ENCODE measurements at regions not wholly inside any gene's neighbourhood (a gene's known extent, or its start where the extent isn't known, plus 50 kb on each side); places are given as distances from the start of the nearest gene placed in this dataset.
"Not testable (repeated sequence)": the region's sequence is repeated elsewhere in the genome, so short reads cannot be mapped to it uniquely, and the experiment has no call there.

DNA sequence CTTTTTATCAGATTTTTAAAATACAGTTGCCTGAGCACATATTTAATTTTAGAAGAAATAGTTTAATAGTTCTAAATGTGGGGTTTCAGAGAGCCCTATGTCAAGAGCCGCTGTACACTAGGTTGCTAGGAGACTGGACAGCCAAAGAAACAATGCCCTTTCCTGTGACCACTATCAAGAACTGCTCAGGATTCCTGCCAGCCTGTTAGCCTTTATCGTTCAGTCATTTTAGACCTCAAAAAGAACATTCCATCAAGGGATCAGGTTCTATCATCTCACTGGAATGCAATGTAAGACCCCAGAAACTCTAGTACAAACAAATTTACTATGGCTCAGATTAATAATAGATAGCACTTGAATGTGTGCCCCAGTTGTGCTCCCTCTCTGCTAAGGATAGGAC lies 181.2 kb upstream of the CCN2 start:
- Histone ChIP-seq H3K9me3 (no peaks in the 10 kb centered on the region), H3K27me3 (no peaks in the 10 kb centered on the region), H3K4me3 (no peak overlapping the region), H3K36me3 (no peaks in the 10 kb centered on the region; the same call in 1 of the 2 replicates)
- DNase-seq = no peak

DNA sequence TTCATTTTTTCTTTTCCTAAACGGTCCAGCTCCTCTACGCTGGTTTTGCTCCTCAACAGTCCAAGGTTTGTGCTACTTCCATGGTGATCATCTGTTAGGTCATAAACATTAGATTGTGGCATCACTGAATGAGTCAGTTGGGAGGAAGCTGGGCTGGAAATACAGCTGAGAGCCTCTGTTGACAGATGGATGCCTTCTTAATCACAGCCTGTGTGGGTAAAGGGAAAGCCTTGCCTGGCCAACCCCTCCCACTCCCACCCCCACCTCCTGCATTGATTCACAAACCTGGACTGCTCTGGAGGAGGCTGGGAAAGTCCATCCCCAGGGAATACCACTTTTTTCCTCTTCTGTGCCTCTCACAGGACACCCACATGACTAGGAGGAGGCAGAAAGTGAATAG lies 180.6 kb upstream of the CCN2 start:
- Histone ChIP-seq H3K27me3 (no peaks in the 10 kb centered on the region), H3K9me3 (peaks cover under 1% of the 10 kb centered on the region; the same call in 1 of the 2 replicates), H3K4me3 (no peak overlapping the region), H3K36me3 (no peaks in the 10 kb centered on the region; the same call in 1 of the 2 replicates)
- DNase-seq = peak; percentile 93

DNA sequence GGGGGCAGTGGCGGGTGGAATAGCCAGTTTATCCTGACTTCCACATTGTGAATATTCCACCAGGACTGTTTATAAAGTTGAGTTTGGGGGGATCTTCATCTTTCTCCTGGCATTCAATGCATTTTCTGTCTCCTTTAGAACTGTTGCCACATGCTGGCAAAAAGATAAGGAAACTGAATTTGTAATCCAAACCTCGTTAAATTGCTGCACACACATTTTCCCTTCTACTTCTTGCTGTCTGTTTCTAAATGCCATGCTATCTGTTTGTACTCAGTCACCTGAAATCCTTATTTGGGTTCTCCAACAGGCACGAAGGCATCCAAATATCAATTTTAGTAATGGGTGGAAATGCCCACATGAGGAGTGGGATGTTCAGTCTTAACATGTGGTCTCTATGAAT lies 180.2 kb upstream of the CCN2 start:
- Histone ChIP-seq H3K27me3 (no peaks in the 10 kb centered on the region), H3K9me3 (peaks cover 4% of the 10 kb centered on the region), H3K4me3 (no peak overlapping the region), H3K36me3 (no peaks in the 10 kb centered on the region; the same call in 1 of the 2 replicates)
- no peak for DNase-seq

DNA sequence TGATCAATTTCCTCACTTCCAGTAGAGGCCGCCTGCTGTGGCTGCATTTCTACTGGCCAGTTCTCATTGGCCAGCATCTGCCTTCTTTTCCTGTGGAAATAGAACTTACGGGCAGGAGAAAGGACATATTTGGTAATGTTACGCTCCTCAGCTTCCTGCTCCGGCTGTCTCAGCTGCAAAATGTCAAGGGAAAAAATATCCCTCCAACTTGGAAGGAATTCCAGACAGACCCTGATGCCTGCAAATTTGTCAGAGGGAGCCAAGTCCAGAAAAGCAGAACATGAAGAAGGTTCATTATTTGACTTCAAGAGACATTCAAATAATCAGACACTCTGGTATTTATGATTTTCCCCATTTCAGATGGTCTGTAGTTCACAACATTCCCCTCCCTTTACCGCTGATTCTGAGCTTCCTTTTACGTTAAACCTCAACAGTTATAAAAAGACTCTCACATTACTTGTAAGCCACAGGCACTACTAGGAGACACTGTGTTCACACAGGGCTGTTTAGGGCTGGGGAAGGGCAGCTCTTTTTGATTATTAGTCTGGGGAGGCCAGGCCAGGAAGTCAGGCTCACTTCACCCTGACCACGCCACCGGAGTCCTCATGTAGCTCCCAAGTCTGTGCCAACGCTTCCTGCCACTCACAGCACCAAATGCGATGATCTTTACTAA lies 179.6 kb upstream of the CCN2 start:
- DNase-seq = peak; percentile 93
- no peaks in the 10 kb centered on the region; the same call in 1 of the 2 replicates for H3K36me3 ChIP-seq
- no peak overlapping the region for H3K4me3 ChIP-seq
- peaks cover 4% of the 10 kb centered on the region for H3K9me3 ChIP-seq
- no peaks in the 10 kb centered on the region for H3K27me3 ChIP-seq

DNA sequence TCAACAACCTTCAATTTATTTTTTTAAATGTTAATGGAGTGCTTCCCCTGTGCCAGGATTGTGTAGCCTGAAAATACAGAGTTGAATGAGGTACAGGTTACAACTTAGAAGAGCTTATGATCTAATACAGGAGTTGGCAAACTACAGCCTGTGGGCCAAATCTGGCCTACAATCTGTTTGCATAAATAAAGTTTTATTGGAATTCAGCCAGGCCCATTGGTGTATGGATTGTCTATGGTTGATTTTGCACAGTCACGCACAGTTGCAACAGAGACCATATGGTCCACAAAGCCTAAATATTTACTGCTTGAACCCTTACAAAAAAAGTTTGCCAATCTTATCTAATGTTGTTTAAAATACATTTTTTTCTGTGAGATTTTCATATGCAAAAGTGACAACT lies 177.3 kb upstream of the CCN2 start:
- Histone ChIP-seq H3K4me3 (no peak overlapping the region), H3K9me3 (peaks cover 4% of the 10 kb centered on the region), H3K27me3 (no peaks in the 10 kb centered on the region), H3K36me3 (peaks cover 3% of the 10 kb centered on the region; the same call in 1 of the 2 replicates)
- DNase-seq = peak; percentile 59

DNA sequence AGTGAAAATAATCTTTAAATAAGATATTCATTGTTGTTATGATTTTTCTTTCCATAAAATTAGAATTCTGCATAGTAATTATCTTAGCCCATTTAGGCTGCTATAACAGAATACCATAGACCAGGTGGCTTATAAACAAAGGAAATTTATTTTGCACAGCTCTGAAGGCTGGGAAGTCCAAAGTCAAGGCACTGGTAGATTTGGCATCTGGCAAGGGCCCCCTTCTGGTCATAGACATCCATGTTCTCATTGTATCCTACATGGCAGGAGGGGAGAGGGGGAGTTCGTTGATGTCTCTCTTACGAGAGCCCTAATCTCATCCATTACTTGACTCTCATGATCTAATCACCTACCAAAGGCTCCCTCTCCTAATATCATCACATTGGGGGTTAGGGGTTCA lies 175.0 kb upstream of the CCN2 start:
- H3K36me3 ChIP-seq = peaks cover 3% of the 10 kb centered on the region; the same call in 1 of the 2 replicates
- H3K4me3 ChIP-seq = no peak overlapping the region
- H3K9me3 ChIP-seq = peaks cover 4% of the 10 kb centered on the region
- H3K27me3 ChIP-seq = no peaks in the 10 kb centered on the region
- DNase-seq = no peak

DNA sequence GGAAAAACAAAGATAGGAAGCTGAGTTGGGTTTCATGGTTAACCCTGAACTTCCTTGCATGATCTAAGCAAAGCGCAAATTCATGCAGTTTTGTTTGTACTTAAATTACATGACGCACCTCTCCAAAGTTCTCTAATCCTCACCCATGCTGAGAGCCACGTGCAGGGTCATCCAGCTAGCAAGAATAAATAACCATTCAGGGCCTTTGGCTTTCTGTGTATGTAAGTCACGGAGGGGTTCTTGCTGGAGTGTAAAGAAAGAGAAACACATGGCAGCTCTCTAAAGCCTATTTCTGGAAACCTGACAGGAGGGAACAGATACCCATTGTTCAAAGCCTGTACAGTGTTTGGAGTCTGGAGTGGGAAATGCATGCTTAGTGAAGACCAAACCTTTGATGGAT lies 171.7 kb upstream of the CCN2 start:
- Histone ChIP-seq H3K4me3 (no peak overlapping the region), H3K27me3 (no peaks in the 10 kb centered on the region), H3K36me3 (peaks cover 6% of the 10 kb centered on the region), H3K9me3 (peaks cover 7% of the 10 kb centered on the region)
- DNase-seq = peak; percentile 96

DNA sequence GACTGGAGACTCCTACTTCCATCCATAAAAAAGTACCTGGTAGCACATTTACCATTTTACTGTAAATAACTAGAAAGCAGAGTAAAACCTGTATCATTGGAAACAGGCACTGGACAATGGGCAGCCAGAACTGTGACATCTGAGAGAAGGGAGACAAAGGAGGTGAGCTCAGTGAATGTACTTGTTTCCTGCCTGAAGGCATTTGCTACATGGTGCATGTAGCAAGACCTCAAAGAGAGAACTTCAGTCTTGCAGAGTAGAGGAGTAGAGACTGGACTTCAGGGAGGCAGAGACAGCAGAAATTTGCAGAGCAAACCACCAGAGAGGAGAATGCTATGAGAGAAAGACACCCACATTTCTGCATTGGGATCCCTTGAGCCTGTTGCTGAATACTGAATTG lies 171.0 kb upstream of the CCN2 start:
- peaks cover 7% of the 10 kb centered on the region for H3K9me3 ChIP-seq
- no peak for DNase-seq
- peaks cover 6% of the 10 kb centered on the region for H3K36me3 ChIP-seq
- no peak overlapping the region for H3K4me3 ChIP-seq
- no peaks in the 10 kb centered on the region for H3K27me3 ChIP-seq

DNA sequence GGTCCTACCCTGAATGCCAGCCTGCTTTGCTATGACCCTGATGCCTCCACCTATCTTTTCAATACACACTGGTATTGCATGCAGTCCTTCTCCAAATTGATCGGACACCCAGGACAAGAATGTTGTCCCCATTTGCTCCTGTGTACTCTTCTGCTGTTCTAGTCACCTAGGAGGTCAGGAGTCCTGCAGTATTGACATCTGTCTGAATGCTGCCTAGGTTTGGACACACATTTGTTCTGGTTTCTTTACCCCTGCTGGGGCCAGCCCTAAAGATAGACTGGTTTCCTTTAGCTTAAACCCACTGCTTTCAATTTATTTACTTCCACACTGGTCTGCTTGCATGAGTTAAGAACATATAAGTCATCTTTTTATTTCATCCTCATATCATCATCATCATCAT lies 167.0 kb upstream of the CCN2 start:
- Histone ChIP-seq H3K36me3 (peaks cover 3% of the 10 kb centered on the region; the same call in 1 of the 2 replicates), H3K4me3 (no peak overlapping the region), H3K27me3 (no peaks in the 10 kb centered on the region), H3K9me3 (peaks cover 3% of the 10 kb centered on the region; the same call in 1 of the 2 replicates)
- DNase-seq = no peak

DNA sequence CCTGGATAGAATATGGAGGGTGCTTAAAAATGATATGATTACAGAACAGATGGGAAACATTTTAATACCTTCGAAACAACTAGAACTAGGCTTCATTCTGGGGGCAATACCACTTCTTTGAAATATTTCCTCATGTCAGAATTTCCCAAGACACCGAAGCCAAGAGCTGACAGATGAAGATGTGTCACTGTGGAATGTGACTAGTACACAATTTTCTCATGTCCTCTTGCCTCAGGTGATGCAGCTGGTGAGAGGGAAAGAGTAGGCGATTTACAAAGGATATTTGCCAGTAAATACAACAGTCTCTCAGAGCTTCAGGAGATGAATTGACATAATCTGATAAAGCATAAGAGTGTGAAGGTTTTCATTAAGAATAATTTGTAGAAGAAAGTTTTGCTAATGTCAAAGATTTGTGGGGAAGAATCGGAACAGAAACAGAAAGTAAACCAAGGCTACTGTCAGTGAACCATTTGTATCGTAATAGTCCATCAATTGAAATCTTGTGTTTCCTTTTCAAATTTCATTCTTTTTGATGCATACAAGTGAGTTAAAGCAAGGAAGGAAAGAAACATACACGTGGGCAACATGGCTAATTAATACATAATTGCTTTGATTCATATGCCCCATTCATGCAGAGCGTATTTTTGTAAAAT lies 164.7 kb upstream of the CCN2 start:
- Histone ChIP-seq H3K9me3 (peaks cover 3% of the 10 kb centered on the region; the same call in 1 of the 2 replicates), H3K36me3 (peaks cover 1% of the 10 kb centered on the region; the same call in 1 of the 2 replicates), H3K4me3 (no peak overlapping the region), H3K27me3 (no peaks in the 10 kb centered on the region)
- DNase-seq = no peak

DNA sequence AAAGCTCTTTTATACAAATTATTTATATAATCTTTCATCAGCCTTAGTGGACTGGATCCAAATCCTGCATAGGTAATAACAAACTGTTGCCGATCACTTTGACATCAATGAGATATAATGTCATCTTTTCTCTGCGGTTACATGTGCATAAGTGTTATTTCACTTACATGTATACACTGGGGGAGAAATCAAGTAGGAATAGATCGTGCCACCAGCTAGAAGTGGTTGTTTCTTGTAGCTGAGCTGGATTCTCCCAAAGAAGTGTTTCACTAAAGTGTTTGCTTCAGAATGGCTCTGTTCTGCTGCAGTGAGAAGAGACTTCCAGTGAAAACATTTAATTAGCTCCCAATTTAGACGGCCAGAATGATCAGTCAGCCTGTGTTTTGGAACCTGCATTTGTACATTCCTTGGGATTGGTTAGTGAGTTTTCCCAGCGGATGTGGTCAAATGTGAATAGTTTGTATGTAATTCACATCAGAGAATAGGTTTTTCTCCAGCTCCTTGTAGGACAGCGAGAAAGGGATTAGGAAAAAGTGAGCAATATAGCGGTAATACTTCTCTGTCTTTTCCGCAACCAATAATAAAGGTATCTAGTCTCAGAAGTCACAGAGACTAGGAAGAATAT lies 163.1 kb upstream of the CCN2 start:
- H3K36me3 ChIP-seq = no peaks in the 10 kb centered on the region
- DNase-seq = peak; percentile 48
- peak overlapping the region; percentile 9 for H3K4me3 ChIP-seq
- no peaks in the 10 kb centered on the region for H3K27me3 ChIP-seq
- peaks cover 5% of the 10 kb centered on the region for H3K9me3 ChIP-seq

DNA sequence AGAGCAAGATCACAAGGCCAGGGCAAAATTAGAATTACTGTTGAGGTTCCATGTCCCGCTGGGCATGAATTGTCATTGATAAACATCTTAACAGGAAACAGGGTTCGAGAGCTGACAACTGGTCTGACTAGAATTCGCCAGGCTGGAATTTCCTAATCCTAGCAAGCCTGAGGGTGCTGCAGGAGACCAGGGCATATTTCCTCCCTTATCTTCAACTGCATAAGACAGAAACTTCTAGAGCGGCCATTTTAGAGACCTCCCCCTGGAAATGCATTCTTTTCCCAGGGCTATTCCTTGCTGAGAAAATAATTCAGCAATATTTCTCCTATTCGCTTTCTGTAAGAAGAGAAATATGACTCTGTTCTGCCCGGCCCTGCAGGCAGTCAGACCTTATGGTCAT lies 158.6 kb upstream of the CCN2 start:
- H3K27me3 ChIP-seq, H3K36me3 ChIP-seq, DNase-seq, H3K4me3 ChIP-seq: not testable (repeated sequence)
- peaks cover 19% of the 10 kb centered on the region for H3K9me3 ChIP-seq

DNA sequence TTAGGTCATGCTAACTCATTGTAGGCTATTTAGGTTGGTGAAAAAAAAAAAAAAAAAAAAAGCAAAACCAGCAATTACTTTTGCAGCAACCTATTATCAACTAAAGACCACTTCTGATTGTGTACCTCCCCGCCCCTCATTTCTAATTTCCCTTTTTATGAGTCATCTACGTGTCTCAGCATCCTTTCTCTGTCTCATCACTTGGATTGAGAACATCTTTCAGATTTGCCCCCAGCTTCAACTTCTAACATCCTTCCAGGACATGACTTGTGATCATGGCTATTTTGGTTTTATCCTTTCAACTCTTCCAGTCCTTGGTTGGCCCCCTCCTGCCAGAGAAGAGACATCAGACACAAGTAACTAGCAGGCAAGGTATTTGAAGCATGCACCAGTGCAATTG lies 156.7 kb upstream of the CCN2 start:
- Histone ChIP-seq H3K27me3 (no peaks in the 10 kb centered on the region), H3K36me3 (no peaks in the 10 kb centered on the region), H3K9me3 (peaks cover 25% of the 10 kb centered on the region), H3K4me3 (no peak overlapping the region)
- DNase-seq = no peak

DNA sequence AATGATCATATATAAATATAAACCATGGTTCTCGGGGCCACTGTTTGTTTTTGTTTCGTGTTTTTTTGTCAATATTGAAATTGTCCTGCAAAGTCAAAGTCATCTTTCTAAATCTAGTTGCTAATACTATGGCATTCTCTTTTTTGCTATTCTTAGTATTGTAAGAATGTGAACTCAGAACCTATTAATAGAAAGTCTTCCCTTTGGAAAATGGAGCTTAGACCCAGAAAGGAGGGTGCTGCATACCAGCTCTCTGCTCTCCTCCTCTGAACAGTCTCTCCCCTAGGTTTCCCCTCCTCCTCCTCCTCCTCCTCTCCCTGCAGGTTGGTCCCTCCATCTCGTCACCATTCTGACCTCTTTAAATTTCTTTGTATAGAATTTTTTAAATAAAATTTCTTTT lies 150.4 kb upstream of the CCN2 start:
- no peaks in the 10 kb centered on the region for H3K27me3 ChIP-seq

DNA sequence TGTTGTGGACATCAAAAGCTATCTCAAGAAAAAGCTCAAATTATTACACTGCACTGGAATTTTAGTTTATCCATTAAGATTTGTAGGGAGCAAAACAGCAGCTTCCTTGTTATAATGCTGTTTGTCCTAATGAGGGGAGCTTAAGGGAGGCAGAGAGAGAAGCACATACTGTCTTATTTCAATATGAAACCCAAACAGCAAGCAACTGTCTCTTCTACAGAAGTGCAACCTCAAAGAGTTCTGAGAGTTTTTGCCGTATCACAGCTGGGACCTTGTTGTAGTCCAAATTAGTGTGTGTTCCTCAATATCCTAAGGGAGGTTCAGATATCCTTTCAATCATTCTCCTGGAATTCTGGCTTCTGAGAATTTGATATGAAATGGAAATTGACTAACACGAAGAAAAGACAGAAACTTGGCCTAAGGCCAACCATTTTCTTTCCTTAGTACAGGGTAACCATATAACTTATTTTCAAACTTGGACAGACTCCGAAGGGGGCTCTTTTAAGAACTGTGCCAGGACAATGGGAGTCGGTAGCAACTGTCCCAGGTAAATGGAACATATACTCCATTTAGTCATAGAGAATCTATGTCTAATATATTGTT lies 149.3 kb upstream of the CCN2 start:
- H3K27me3 ChIP-seq = no peaks in the 10 kb centered on the region
- H3K9me3 ChIP-seq = peaks cover 9% of the 10 kb centered on the region

More for the DNA sequence above, 150.4 kb upstream of the CCN2 start:
- DNase-seq = no peak
- no peak overlapping the region for H3K4me3 ChIP-seq
- peaks cover 9% of the 10 kb centered on the region for H3K9me3 ChIP-seq
- no peaks in the 10 kb centered on the region for H3K36me3 ChIP-seq

DNA sequence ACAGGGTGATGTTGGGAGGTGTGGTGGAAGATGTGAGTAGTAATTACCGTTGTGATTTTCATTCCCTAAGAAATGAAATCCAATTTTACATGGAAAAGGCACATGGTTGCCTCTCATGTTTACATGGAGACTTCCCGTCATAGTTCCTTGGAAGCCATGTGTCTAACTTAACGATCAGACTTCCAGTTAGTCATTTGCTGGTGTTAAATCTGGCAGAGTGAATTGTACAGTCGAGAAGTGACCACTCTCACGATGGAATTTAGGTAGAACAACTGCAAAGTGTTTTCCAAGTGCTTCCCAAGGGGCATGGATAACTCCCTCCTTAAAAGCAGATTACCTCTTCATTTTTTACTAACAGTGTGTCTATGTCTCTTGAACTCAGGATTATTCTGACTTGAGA lies 145.8 kb upstream of the CCN2 start:
- DNase-seq = no peak
- Histone ChIP-seq H3K36me3 (no peaks in the 10 kb centered on the region), H3K9me3 (peaks cover 5% of the 10 kb centered on the region)

More for the DNA sequence above, 149.3 kb upstream of the CCN2 start:
- Histone ChIP-seq H3K36me3 (no peaks in the 10 kb centered on the region), H3K4me3 (no peak overlapping the region)
- DNase-seq = no peak

DNA sequence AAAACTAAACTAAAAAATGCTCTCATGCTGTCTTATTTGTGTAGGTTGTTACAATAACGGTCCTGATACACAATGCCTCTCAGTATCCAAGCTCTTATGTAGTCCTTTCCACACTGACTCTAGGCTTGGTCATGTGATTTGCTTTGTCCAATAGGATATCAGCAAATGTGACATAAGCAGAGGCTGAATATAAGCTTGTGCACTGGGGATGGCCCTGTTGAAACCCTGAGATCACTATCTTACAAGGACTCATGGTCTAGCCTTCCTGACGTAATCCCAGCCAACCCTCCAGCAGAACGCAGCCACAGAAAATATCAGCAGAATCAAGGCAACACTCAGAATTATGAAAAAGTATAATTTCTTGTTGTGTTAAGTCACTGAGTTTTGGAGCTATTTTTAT lies 145.1 kb upstream of the CCN2 start:
- no peak overlapping the region for H3K4me3 ChIP-seq
- H3K27me3 ChIP-seq = no peaks in the 10 kb centered on the region
- peaks cover 5% of the 10 kb centered on the region for H3K9me3 ChIP-seq
- DNase-seq = no peak
- H3K36me3 ChIP-seq = no peaks in the 10 kb centered on the region

More for the DNA sequence above, 145.8 kb upstream of the CCN2 start:
- H3K4me3 ChIP-seq = no peak overlapping the region
- no peaks in the 10 kb centered on the region for H3K27me3 ChIP-seq

All from MG63 (cell line).